Testis (tissue), 2 donors: ENCODE measurements at regions not wholly inside any gene's neighbourhood (a gene's known extent, or its start where the extent isn't known, plus 50 kb on each side); places are given as distances from the start of the nearest gene placed in this dataset.

Experiments
- CTCF ChIP-seq, 3 experiments: fragments of 450-650 bp in 2 of 3; fragments of 200-600 bp in 1 of 3; sonication (generic) in 1 of 3; IDR thresholded peaks; one replicate each; pipeline ENCODE4 v1.5.1; 2016 to 2019; ENCODE audit warnings: antibody characterized with exemption in 3 of 3, mild to moderate bottlenecking in 2 of 3, moderate library complexity in 1 of 3
- POLR2A ChIP-seq: fragments of 450-650 bp; IDR thresholded peaks from one replicate; pipeline ENCODE4 v1.6.1; 2017; ENCODE audit warnings: antibody characterized with exemption, mild to moderate bottlenecking, moderate library complexity

- TF ChIP-seq POLR2A = no peak
- TF ChIP-seq CTCF (IDR thresholded peaks at IDR 0.05) = no peak
These were observed 270.6 kb downstream of the TBL1XR1 start for GRCh38 chr3:176926688-176927087.
